H1 (cell line): ENCODE measurements at regions not wholly inside any gene's neighbourhood (a gene's known extent, or its start where the extent isn't known, plus 50 kb on each side); places are given as distances from the start of the nearest gene placed in this dataset.

Experiments used
- CEBPB ChIP-seq: IDR thresholded peaks from 2 replicates; pipeline ENCODE4 v1.6.1; 2012; ENCODE audit warnings: low read depth, low read length
- CTCF ChIP-seq, 3 experiments: IDR thresholded peaks; 1 replicate in 2 of 3; 2 replicates in 1 of 3; pipeline versions ENCODE4 v1.5.1 to v1.6.1; 2011; ENCODE audit warnings: low read length in 3 of 3, mild to moderate bottlenecking in 3 of 3, inconsistent platforms in 2 of 3, low read depth in 1 of 3, moderate library complexity in 1 of 3; ENCODE audit not compliant: insufficient read depth in 1 of 3; ENCODE audit errors: control extremely low read depth in 1 of 3
- POLR2A ChIP-seq, 2 experiments: IDR thresholded peaks; 1 replicate in 1 of 2; 2 replicates in 1 of 2; pipeline ENCODE4 v1.6.1; 2011; ENCODE audit warnings: low read depth in 2 of 2, low read length in 2 of 2, mild to moderate bottlenecking in 2 of 2; ENCODE audit errors: control extremely low read depth in 1 of 2
- POLR2AphosphoS5 ChIP-seq: IDR thresholded peaks from 2 replicates; pipeline ENCODE4 v1.6.1; 2011; ENCODE audit warnings: low read depth, low read length
- RBBP5 ChIP-seq: IDR thresholded peaks from 2 replicates; pipeline ENCODE4 v1.7.1; 2012; ENCODE audit warnings: low read depth, mild to moderate bottlenecking, inconsistent platforms, low read length, moderate library complexity, borderline replicate concordance
- SP1 ChIP-seq: IDR thresholded peaks from 2 replicates; pipeline ENCODE4 v1.6.1; 2011; ENCODE audit warnings: low read depth, low read length
- SUZ12 ChIP-seq: fragments of 200-600 bp; sonication (generic); IDR thresholded peaks from 2 replicates; pipeline ENCODE4 v1.6.1; 2012; ENCODE audit warnings: mild to moderate bottlenecking, inconsistent platforms, low read length, moderate library complexity, mixed read lengths
- TAF1 ChIP-seq: IDR thresholded peaks from 2 replicates; pipeline ENCODE4 v1.6.1; 2011; ENCODE audit warnings: mild to moderate bottlenecking, low read depth, low read length
- USF2 ChIP-seq: IDR thresholded peaks from 2 replicates; pipeline ENCODE4 v1.6.1; 2011; ENCODE audit warnings: low read length, improper control_type of control experiment
- YY1 ChIP-seq: IDR thresholded peaks from 2 replicates; pipeline ENCODE4 v1.6.1; 2011; ENCODE audit warnings: low read depth, mild to moderate bottlenecking, low read length

DNA sequence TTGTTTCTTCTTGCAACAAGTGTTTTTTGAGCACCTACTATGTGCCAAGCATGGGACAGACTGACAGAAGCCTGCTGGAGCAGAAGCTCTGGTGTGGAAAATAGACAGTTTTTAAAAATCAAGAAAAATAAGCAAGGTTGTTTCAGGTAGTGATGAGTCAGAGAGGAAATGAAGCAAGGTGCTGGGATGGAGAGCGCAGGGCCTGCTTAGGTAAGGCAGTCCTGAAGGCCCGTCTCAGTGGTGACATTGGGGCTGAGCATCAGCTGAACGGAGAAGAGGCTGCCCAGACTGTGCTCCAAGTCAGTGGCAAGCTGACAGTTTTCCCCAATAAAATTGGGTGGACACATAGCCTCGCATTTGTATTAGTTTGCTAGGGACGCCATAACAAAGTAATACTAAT is 263.6 kb downstream of the SS18 start:
- TF ChIP-seq CTCF (IDR thresholded peaks at IDR 0.05; ENCODE audit: control extremely low read depth in 1 of 3, insufficient read depth in 1 of 3, low read depth in 1 of 3, low read length in 3 of 3) (no peak), USF2 (no peak), YY1 (no peak), TAF1 (no peak), POLR2A (IDR thresholded peaks at IDR 0.05; ENCODE audit: control extremely low read depth in 1 of 2, low read depth in 2 of 2, low read length in 2 of 2) (no peak), POLR2AphosphoS5 (no peak), RBBP5 (no peak), SP1 (no peak), SUZ12 (no peak), CEBPB (no peak)
